IMR-90 (cell line): ENCODE measurements at regions not wholly inside any gene's neighbourhood (a gene's known extent, or its start where the extent isn't known, plus 50 kb on each side); places are given as distances from the start of the nearest gene placed in this dataset.

Experiments used
- ATAC-seq: fragments of 200-7000 bp; cut with Tn5 transposase; 2 replicates; pipeline ENCODE4 v1.9.1; 2020; ENCODE audit warnings: low read depth, mild to moderate bottlenecking, moderate library complexity
- BruUV-seq: library from RNA; stranded (reverse); fragments of 400-500 nt; replicated peaks from 2 replicates; lab custom pipeline; 2021; lab: Mats Ljungman, UMichigan
- CTCF ChIA-PET: fragments of 300-600 bp; formaldehyde crosslinking; extraction: SDS; loops from one replicate; lab custom pipeline; 2021; ENCODE audit warnings: antibody characterized with exemption; lab: Yijun Ruan, JAX
- POLR2A ChIA-PET: fragments of 300-600 bp; sonication (Branson Sonifier 250); formaldehyde crosslinking; loops from one replicate; lab custom pipeline; 2022; ENCODE audit warnings: antibody characterized with exemption; ENCODE audit not compliant: unreplicated experiment; lab: Charles Lee
- DNase-seq: peaks from one replicate; pipeline ENCODE4 v3.0.0; 2013
- H2AFZ ChIP-seq: replicated peaks from 2 replicates; pipeline ENCODE3; 2013; ENCODE audit warnings: low read length, mild to moderate bottlenecking; ENCODE audit not compliant: poor library complexity
- H2AK5ac ChIP-seq: 2 replicates; pipeline ENCODE4 v1.6.1; 2013; ENCODE audit warnings: low read depth, low read length, inconsistent platforms
- H2AK9ac ChIP-seq: replicated peaks from 2 replicates; pipeline ENCODE3; 2013; ENCODE audit warnings: mild to moderate bottlenecking, low read depth, low read length, moderate library complexity; ENCODE audit not compliant: poor library complexity
- H2BK120ac ChIP-seq: 2 replicates; pipeline ENCODE4 v1.6.1; 2013; ENCODE audit warnings: low read depth, low read length, inconsistent platforms
- H2BK15ac ChIP-seq: 3 replicates; pipeline ENCODE4 v1.6.1; 2013; ENCODE audit warnings: low read depth, low read length, inconsistent platforms
- H2BK20ac ChIP-seq: 2 replicates; pipeline ENCODE4 v1.6.1; 2013; ENCODE audit warnings: low read depth, mild to moderate bottlenecking, inconsistent platforms, low read length, moderate library complexity
- H2BK5ac ChIP-seq: 2 replicates; pipeline ENCODE4 v1.6.1; 2013; ENCODE audit warnings: mild to moderate bottlenecking, low read depth, low read length, inconsistent platforms; ENCODE audit not compliant: poor library complexity, severe bottlenecking
- H3K14ac ChIP-seq: replicated peaks from 2 replicates; pipeline ENCODE4 v1.6.1; 2013; ENCODE audit warnings: low read depth, low read length, inconsistent platforms
- H3K18ac ChIP-seq: 2 replicates; pipeline ENCODE4 v1.6.1; 2013; ENCODE audit warnings: low read depth, low read length, control low read depth
- H3K23ac ChIP-seq: 2 replicates; pipeline ENCODE4 v1.6.1; 2013; ENCODE audit warnings: low read depth, low read length, inconsistent platforms
- H3K27ac ChIP-seq: 2 replicates; pipeline ENCODE4 v1.5.1; 2013; ENCODE audit warnings: mild to moderate bottlenecking, control low read depth, low read length; ENCODE audit not compliant: insufficient read depth
- H3K27me3 ChIP-seq: 2 replicates; pipeline ENCODE4 v1.6.1; 2013; ENCODE audit warnings: low read length; ENCODE audit not compliant: control insufficient read depth, insufficient read depth
- H3K36me3 ChIP-seq: 2 replicates; pipeline ENCODE4 v1.6.1; 2013; ENCODE audit warnings: low read length, mixed read lengths; ENCODE audit not compliant: control insufficient read depth, insufficient read depth
- H3K4ac ChIP-seq: 2 replicates; pipeline ENCODE4 v1.6.1; 2013; ENCODE audit warnings: low read depth, low read length, inconsistent platforms
- H3K4me1 ChIP-seq: 2 replicates; pipeline ENCODE4 v1.6.1; 2013; ENCODE audit warnings: low read length, mixed read lengths; ENCODE audit not compliant: control insufficient read depth, insufficient read depth
- H3K4me2 ChIP-seq: 2 replicates; pipeline ENCODE4 v1.6.1; 2013; ENCODE audit warnings: low read depth, mild to moderate bottlenecking, control low read depth, low read length, moderate library complexity
- H3K4me3 ChIP-seq: 2 replicates; pipeline ENCODE4 v1.5.1; 2013; ENCODE audit warnings: low read depth, mild to moderate bottlenecking, control low read depth, low read length, moderate library complexity; ENCODE audit not compliant: insufficient read depth
- H3K56ac ChIP-seq: 2 replicates; pipeline ENCODE4 v1.6.1; 2013; ENCODE audit warnings: low read length, inconsistent platforms; ENCODE audit not compliant: insufficient read depth; ENCODE audit errors: extremely low read depth
- H3K79me1 ChIP-seq, 2 experiments: 2 replicates each; pipeline ENCODE4 v1.6.1; 2013; ENCODE audit warnings: low read length in 2 of 2, inconsistent platforms in 1 of 2, low read depth in 1 of 2
- H3K9ac ChIP-seq: 2 replicates; pipeline ENCODE4 v1.6.1; 2013; ENCODE audit warnings: low read depth, low read length, control low read depth
- H3K9me1 ChIP-seq: 2 replicates; pipeline ENCODE4 v1.6.1; 2013; ENCODE audit warnings: low read length, inconsistent platforms; ENCODE audit not compliant: insufficient read depth
- H3K9me3 ChIP-seq: 2 replicates; pipeline ENCODE4 v1.6.1; 2013; ENCODE audit warnings: low read length; ENCODE audit not compliant: control insufficient read depth, insufficient read depth
- H4K20me1 ChIP-seq: 2 replicates; pipeline ENCODE4 v1.6.1; 2013; ENCODE audit warnings: low read length, inconsistent platforms; ENCODE audit not compliant: insufficient read depth
- H4K5ac ChIP-seq: 2 replicates; pipeline ENCODE4 v1.6.1; 2013; ENCODE audit warnings: mild to moderate bottlenecking, low read depth, low read length, control low read depth
- H4K8ac ChIP-seq, 2 experiments: 2 replicates each; pipeline ENCODE4 v1.6.1; 2013; ENCODE audit warnings: low read depth in 2 of 2, low read length in 2 of 2, control low read depth in 1 of 2, inconsistent platforms in 1 of 2
- H4K91ac ChIP-seq: 2 replicates; pipeline ENCODE4 v1.6.1; 2013; ENCODE audit warnings: low read depth, low read length, inconsistent platforms; ENCODE audit not compliant: insufficient read depth
- BHLHE40 ChIP-seq: fragments of 150-350 bp; IDR thresholded peaks from 2 replicates; pipeline ENCODE4 v1.6.1; 2016; ENCODE audit warnings: mild to moderate bottlenecking, low read depth, low read length
- CHD1 ChIP-seq: IDR thresholded peaks from 2 replicates; pipeline ENCODE4 v1.6.1; 2012; ENCODE audit warnings: low read depth, low read length, improper control_type of control experiment
- ELK1 ChIP-seq: fragments of 150-350 bp; IDR thresholded peaks from 2 replicates; pipeline ENCODE4 v1.6.1; 2016; ENCODE audit warnings: low read depth, mild to moderate bottlenecking, low read length, moderate library complexity, borderline replicate concordance
- FOS ChIP-seq: fragments of 150-350 bp; IDR thresholded peaks from 2 replicates; pipeline ENCODE4 v1.6.1; 2016; ENCODE audit warnings: low read depth, low read length
- MAFK ChIP-seq: IDR thresholded peaks from 2 replicates; pipeline ENCODE4 v1.6.1; 2012; ENCODE audit warnings: low read depth, low read length, improper control_type of control experiment
- MAZ ChIP-seq: IDR thresholded peaks from 2 replicates; pipeline ENCODE4 v1.6.1; 2012; ENCODE audit warnings: low read depth, mild to moderate bottlenecking, low read length, improper control_type of control experiment, moderate library complexity, borderline replicate concordance
- NFE2L2 ChIP-seq: fragments of 150-350 bp; IDR thresholded peaks from 2 replicates; pipeline ENCODE4 v1.6.1; 2016; ENCODE audit warnings: low read depth, mild to moderate bottlenecking, low read length
- POLR2A ChIP-seq: IDR thresholded peaks from 2 replicates; pipeline ENCODE4 v1.6.1; 2012; ENCODE audit warnings: mild to moderate bottlenecking, low read depth, low read length
- RAD21 ChIP-seq: IDR thresholded peaks from 2 replicates; pipeline ENCODE4 v1.6.1; 2012; ENCODE audit warnings: low read length, improper control_type of control experiment
- RCOR1 ChIP-seq: IDR thresholded peaks from 2 replicates; pipeline ENCODE4 v1.6.1; 2012; ENCODE audit warnings: mild to moderate bottlenecking, low read length, improper control_type of control experiment; ENCODE audit not compliant: insufficient replicate concordance
- RFX5 ChIP-seq: IDR thresholded peaks from 2 replicates; pipeline ENCODE4 v1.8.0; 2012; ENCODE audit warnings: low read depth, mild to moderate bottlenecking, low read length, moderate library complexity
- dilution Hi-C: fragments of 300-500 bp; cut with HindIII; formaldehyde crosslinking; loops from one replicate; pipeline ENCODE4 v1.14.3; 2018; ENCODE audit warnings: low sequenced_read_pairs; ENCODE audit not compliant: unreplicated experiment
- in situ Hi-C: fragments of 300-500 bp; cut with MboI; formaldehyde crosslinking; loops from 3 replicates; pipeline ENCODE4 v1.14.3; 2019; ENCODE audit warnings: low sequenced_read_pairs, inconsistent platforms, mixed read lengths
- intact Hi-C: fragments of 100-400 bp; cut with micrococcal nuclease; formaldehyde crosslinking; loops from 2 replicates; pipeline ENCODE4 v1.10.0; 2022
- TF ChIP-seq, protein P1 (sequence below): conservative IDR thresholded peaks from 2 replicates; pipeline ENCODE4 v1.5.1; 2012; ENCODE audit warnings: mild to moderate bottlenecking, low read depth, low read length, improper control_type of control experiment

DNA sequence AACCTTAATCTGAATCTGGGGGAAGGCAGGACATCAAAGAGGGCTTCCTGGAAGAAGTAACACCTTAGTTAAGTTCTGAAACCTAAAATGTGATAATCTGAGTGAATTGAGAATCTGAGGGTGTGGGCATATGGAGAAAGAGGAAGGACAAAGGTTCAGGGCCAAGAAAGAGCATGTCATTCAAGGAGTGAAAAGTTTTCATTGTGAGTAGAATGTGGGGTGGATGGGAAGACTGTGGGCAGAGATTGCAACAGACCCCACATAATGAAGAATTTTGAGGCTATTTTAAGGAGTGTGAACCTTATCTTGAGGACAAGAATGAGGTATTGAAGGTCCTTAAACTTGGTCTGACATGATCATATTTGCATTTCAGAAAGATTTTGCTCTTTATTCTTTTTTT, 227.2 kb downstream of the PTGER3 start:
- H3K36me3 ChIP-seq, result no peaks in the 10 kb centered on the region
- no peak overlapping the region for H2AK5ac ChIP-seq
- intact Hi-C loops (no loop called here), in situ Hi-C loops (no loop called here), dilution Hi-C loops (no loop called here)
- H3K18ac ChIP-seq, result no peak overlapping the region
- ChIA-PET POLR2A (no interaction called here), CTCF (no interaction called here)
- H3K79me1 ChIP-seq, result no peaks in the 10 kb centered on the region
- no peaks in the 10 kb centered on the region for H3K4me1 ChIP-seq
- H3K9me3 ChIP-seq, result peaks cover 2% of the 10 kb centered on the region; the same call in 1 of the 2 replicates
- H3K27ac ChIP-seq, result no peak overlapping the region
- no peaks in the 10 kb centered on the region for H3K27me3 ChIP-seq
- H3K9ac ChIP-seq, result no peak overlapping the region
- no peak overlapping the region for H3K4ac ChIP-seq
- H3K14ac ChIP-seq, result no peak overlapping the region
- no peak overlapping the region for H3K23ac ChIP-seq
- no peak overlapping the region for H2BK20ac ChIP-seq
- H2BK5ac ChIP-seq, result no peak overlapping the region
- H3K9me1 ChIP-seq, result no peaks in the 10 kb centered on the region
- H3K4me3 ChIP-seq, result no peak overlapping the region
- no peak overlapping the region for H4K8ac ChIP-seq
- ATAC-seq (no peak), DNase-seq (no peak)
- no peak overlapping the region for H2BK120ac ChIP-seq
- no peak overlapping the region for H3K4me2 ChIP-seq
- H3K56ac ChIP-seq, result no peak overlapping the region
- H4K5ac ChIP-seq, result no peak overlapping the region
- no peaks in the 10 kb centered on the region for H4K20me1 ChIP-seq
- H2AK9ac ChIP-seq, result no peak overlapping the region
- H2AFZ ChIP-seq, result no peak overlapping the region
- BruUV-seq, result no TSS peak
- TF ChIP-seq NFE2L2 (no peak), RFX5 (no peak), BHLHE40 (no peak), CHD1 (no peak), ELK1 (no peak), POLR2A (no peak), RAD21 (no peak), FOS (no peak), MAFK (no peak), RCOR1 (no peak), MAZ (no peak)
- TF ChIP-seq, protein P1, sequence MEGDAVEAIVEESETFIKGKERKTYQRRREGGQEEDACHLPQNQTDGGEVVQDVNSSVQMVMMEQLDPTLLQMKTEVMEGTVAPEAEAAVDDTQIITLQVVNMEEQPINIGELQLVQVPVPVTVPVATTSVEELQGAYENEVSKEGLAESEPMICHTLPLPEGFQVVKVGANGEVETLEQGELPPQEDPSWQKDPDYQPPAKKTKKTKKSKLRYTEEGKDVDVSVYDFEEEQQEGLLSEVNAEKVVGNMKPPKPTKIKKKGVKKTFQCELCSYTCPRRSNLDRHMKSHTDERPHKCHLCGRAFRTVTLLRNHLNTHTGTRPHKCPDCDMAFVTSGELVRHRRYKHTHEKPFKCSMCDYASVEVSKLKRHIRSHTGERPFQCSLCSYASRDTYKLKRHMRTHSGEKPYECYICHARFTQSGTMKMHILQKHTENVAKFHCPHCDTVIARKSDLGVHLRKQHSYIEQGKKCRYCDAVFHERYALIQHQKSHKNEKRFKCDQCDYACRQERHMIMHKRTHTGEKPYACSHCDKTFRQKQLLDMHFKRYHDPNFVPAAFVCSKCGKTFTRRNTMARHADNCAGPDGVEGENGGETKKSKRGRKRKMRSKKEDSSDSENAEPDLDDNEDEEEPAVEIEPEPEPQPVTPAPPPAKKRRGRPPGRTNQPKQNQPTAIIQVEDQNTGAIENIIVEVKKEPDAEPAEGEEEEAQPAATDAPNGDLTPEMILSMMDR, result no peak
- no peak overlapping the region for H2BK15ac ChIP-seq
- no peak overlapping the region for H4K91ac ChIP-seq
